Stomach (tissue), 4 donors: ENCODE measurements at regions not wholly inside any gene's neighbourhood (a gene's known extent, or its start where the extent isn't known, plus 50 kb on each side); places are given as distances from the start of the nearest gene placed in this dataset.

Experiments used
- POLR2A ChIP-seq, 4 donors: fragments of 450-650 bp; IDR thresholded peaks; one replicate each; pipeline ENCODE4 v1.6.1; 2016; ENCODE audit warnings: antibody characterized with exemption in 4 of 4, control low read depth in 2 of 4, mild to moderate bottlenecking in 1 of 4, moderate library complexity in 1 of 4
- POLR2AphosphoS5 ChIP-seq, 3 donors: sonication (generic); formaldehyde crosslinking; IDR thresholded peaks; one replicate each; pipeline ENCODE4 v1.6.1; 2016; ENCODE audit warnings: antibody characterized with exemption in 3 of 3
- TF ChIP-seq, protein P1 (sequence below), 7 experiments: fragments of 450-650 bp in 4 of 7; fragments of 200-600 bp in 3 of 7; sonication (generic) in 3 of 7; IDR thresholded peaks; one replicate each; pipeline ENCODE4 v1.5.1; 2016 to 2019; ENCODE audit warnings: antibody characterized with exemption in 7 of 7, control low read depth in 2 of 7, mild to moderate bottlenecking in 1 of 7

DNA sequence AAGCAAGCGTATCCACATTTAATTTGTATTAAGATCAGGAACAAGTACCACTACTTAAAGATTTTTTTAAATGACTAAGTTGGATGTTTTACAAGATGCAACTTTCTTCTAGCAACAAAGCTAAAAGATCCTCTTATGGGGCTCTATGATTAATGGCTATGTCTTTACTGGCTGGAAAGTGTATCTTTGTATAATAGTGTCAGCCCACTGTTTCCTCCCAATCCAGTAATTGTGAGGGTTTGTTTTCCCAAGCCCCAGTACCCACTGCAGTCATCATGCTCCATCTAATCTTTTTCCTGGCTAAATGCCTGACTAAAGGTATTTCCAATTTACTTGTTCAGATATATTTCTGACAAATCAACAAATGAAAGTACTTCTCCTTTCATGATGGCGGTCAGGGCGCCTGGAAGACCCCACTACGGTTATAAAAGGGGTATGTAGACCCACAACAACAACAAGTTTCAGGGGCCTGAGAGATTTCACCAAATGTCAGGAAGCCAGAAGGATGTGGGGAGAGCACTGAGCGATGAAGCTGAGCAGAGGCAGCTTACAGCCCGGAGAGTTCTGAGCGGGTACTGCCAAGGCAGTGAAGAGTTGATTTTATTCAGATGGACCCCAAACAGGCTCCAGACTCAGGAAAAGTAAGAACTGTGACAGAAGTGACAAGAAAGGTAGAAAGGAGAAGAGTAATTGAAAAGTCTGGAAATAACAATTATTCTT, 222.6 kb upstream of the KLF14 start:
- TF ChIP-seq, protein P1, sequence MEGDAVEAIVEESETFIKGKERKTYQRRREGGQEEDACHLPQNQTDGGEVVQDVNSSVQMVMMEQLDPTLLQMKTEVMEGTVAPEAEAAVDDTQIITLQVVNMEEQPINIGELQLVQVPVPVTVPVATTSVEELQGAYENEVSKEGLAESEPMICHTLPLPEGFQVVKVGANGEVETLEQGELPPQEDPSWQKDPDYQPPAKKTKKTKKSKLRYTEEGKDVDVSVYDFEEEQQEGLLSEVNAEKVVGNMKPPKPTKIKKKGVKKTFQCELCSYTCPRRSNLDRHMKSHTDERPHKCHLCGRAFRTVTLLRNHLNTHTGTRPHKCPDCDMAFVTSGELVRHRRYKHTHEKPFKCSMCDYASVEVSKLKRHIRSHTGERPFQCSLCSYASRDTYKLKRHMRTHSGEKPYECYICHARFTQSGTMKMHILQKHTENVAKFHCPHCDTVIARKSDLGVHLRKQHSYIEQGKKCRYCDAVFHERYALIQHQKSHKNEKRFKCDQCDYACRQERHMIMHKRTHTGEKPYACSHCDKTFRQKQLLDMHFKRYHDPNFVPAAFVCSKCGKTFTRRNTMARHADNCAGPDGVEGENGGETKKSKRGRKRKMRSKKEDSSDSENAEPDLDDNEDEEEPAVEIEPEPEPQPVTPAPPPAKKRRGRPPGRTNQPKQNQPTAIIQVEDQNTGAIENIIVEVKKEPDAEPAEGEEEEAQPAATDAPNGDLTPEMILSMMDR (IDR thresholded peaks at IDR 0.05), result no peak
- TF ChIP-seq POLR2A (IDR thresholded peaks at IDR 0.05), result no peak
- no peak for TF ChIP-seq POLR2AphosphoS5 (IDR thresholded peaks at IDR 0.05)
